ENCODE measurements at regions not wholly inside any gene's neighbourhood (a gene's known extent, or its start where the extent isn't known, plus 50 kb on each side); places are given as distances from the start of the nearest gene placed in this dataset.

DNA sequence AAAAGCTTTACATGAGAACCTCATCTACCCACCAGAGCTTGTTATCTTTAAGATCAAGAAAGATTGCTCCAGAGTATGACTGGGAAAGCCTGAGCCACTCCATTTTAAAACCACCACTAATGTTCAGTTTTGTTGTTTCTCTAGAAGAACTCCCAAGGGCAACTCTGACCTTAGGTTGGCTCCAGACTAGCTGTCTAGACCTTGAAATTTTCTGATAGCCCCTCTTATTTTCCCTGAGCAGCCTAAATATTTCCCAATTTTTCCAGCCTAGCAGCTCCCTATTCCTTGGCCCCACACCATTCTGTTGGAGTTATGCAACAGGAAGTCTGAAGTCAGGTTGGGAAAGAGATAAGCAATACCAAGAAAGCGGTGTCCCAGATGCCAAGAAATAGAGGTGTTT lies 84.6 kb upstream of the TCF21 start:
- Histone ChIP-seq H3K27ac (ENCODE audit: low read depth in 1 of 2, low read length in 1 of 2) (no peak overlapping the region), H3K4me1 (ENCODE audit: control insufficient read depth in 5 of 5, insufficient read depth in 5 of 5, low read length in 5 of 5) (peaks cover 0 to 33% (median 6%) of the 10 kb centered on the region in 5 donors), H3K27me3 (ENCODE audit: control insufficient read depth in 3 of 3, insufficient read depth in 3 of 3, low read length in 2 of 3) (no peaks in the 10 kb centered on the region), H3K9ac (ENCODE audit: insufficient read depth in 1 of 2, low read length in 2 of 2) (no peak overlapping the region), H3K4me3 (no peak overlapping the region), H3K9me3 (ENCODE audit: control insufficient read depth in 4 of 4, insufficient read depth in 3 of 4, low read length in 3 of 4) (peaks cover 0 to 4% (median 0%) of the 10 kb centered on the region in 4 donors), H3K36me3 (ENCODE audit: control insufficient read depth in 4 of 4, insufficient read depth in 4 of 4, low read length in 4 of 4) (peaks cover 0 to 2% (median 0%) of the 10 kb centered on the region in 4 donors)
- ATAC-seq (ENCODE audit: insufficient read depth, low FRiP score) (no peak), DNase-seq (peak; percentile 26 to 88 (median 69))
- TF ChIP-seq CTCF (IDR thresholded peaks at IDR 0.05; ENCODE audit: control extremely low read depth, extremely low read depth), result no peak
- WGBS, 2 donors, result 47 to 52% methylated on average over 1 of the region's 1 CpG

DNA sequence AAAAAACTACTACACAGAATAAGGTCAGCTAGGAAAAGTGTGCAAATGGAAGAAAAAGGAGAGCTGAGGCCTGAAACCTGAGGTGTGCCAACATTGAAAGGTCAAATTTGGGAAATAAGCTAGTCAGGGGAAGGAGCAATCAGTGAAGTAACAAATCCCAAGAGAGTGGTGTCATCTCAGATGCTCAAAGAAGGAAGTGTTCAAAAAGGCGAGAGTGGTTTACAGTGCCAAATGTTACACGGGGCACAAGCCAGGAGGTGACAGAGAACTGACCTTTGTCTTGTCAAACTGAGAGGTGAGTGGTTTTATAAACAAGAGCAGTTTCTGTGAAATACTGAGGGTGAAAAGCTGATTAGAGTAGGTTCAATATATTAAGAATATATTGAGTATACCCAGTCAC lies 83.0 kb upstream of the TCF21 start:
- ATAC-seq (ENCODE audit: insufficient read depth, low FRiP score) (no peak), DNase-seq (no peak)
- Histone ChIP-seq H3K27ac (ENCODE audit: low read depth in 1 of 2, low read length in 1 of 2) (no peak overlapping the region), H3K36me3 (ENCODE audit: control insufficient read depth in 4 of 4, insufficient read depth in 4 of 4, low read length in 4 of 4) (no peaks in the 10 kb centered on the region), H3K4me1 (ENCODE audit: control insufficient read depth in 5 of 5, insufficient read depth in 5 of 5, low read length in 5 of 5) (peaks cover 0 to 37% (median 6%) of the 10 kb centered on the region in 5 donors), H3K9me3 (ENCODE audit: control insufficient read depth in 4 of 4, insufficient read depth in 3 of 4, low read length in 3 of 4) (no peaks in the 10 kb centered on the region), H3K4me3 (no peak overlapping the region), H3K9ac (ENCODE audit: insufficient read depth in 1 of 2, low read length in 2 of 2) (no peak overlapping the region), H3K27me3 (ENCODE audit: control insufficient read depth in 3 of 3, insufficient read depth in 3 of 3, low read length in 2 of 3) (no peaks in the 10 kb centered on the region)
- TF ChIP-seq CTCF (IDR thresholded peaks at IDR 0.05; ENCODE audit: control extremely low read depth, extremely low read depth), result no peak
- WGBS, 2 donors, result 67 to 79% methylated on average over 2 of the region's 2 CpGs

- Histone ChIP-seq H3K27me3 (ENCODE audit: control insufficient read depth in 3 of 3, insufficient read depth in 3 of 3, low read length in 2 of 3) (no peaks in the 10 kb centered on the region), H3K4me3 (no peak overlapping the region), H3K9me3 (ENCODE audit: control insufficient read depth in 4 of 4, insufficient read depth in 3 of 4, low read length in 3 of 4) (no peaks in the 10 kb centered on the region), H3K36me3 (ENCODE audit: control insufficient read depth in 4 of 4, insufficient read depth in 4 of 4, low read length in 4 of 4) (no peaks in the 10 kb centered on the region), H3K9ac (ENCODE audit: insufficient read depth in 1 of 2, low read length in 2 of 2) (no peak overlapping the region), H3K27ac (ENCODE audit: low read depth in 1 of 2, low read length in 1 of 2) (no peak overlapping the region), H3K4me1 (ENCODE audit: control insufficient read depth in 5 of 5, insufficient read depth in 5 of 5, low read length in 5 of 5) (peaks cover 0 to 37% (median 6%) of the 10 kb centered on the region in 5 donors)
- no peak for TF ChIP-seq CTCF (IDR thresholded peaks at IDR 0.05; ENCODE audit: control extremely low read depth, extremely low read depth)
- WGBS, 2 donors, result 77 to 79% methylated on average over 1 of the region's 1 CpG
- ATAC-seq (ENCODE audit: insufficient read depth, low FRiP score) (no peak), DNase-seq (peak in 1 of 3 donors; percentile 31)
Observed at GRCh38 chr6:133806382-133807140, 82.4 kb upstream of the TCF21 start.

Measured in lung (tissue), 11 donors.